Activated naive CD4-positive, alpha-beta T cell treated with anti-CD3 and anti-CD28 coated beads, Interleukin-2, amount 50 U/mL, for 16 hours (primary cell): ENCODE measurements at regions not wholly inside any gene's neighbourhood (a gene's known extent, or its start where the extent isn't known, plus 50 kb on each side); places are given as distances from the start of the nearest gene placed in this dataset.
"Not testable (repeated sequence)": the region's sequence is repeated elsewhere in the genome, so short reads cannot be mapped to it uniquely, and the experiment has no call there.

ENCODE experiments used
- DNase-seq: peaks from one replicate; pipeline ENCODE4 v3.0.0-alpha.2; 2020

DNA sequence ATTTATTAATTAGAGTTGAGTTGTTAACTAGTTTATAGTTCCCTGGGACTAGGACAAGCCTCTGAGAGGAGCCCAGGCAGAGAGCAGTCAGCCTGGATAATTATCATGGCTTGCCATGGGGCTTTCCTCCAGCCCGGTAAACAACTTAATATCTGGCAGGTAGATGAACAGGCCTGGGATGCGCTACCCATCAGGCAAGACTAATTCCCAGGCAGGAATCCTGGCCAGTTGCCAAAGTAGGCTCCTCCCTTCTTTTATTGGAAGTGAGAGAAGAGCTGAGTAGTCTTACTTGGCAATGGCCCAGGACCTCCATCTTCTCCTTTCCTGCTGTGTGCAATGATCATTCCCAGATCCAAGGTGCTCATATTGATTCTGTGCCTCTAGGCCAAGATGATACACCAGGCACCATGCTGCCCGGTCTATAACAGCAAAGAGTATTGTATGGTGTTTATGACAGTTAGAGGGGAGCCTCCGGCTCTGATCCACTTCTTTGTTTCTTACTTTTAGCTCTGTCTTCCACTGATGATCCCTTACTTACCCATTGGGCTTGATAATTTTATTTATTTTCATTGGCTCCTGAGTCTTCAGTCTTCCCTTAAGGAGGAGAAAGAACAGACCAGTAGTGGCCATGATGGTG, 408.7 kb downstream of the REEP3 start:
- no peak for DNase-seq

DNA sequence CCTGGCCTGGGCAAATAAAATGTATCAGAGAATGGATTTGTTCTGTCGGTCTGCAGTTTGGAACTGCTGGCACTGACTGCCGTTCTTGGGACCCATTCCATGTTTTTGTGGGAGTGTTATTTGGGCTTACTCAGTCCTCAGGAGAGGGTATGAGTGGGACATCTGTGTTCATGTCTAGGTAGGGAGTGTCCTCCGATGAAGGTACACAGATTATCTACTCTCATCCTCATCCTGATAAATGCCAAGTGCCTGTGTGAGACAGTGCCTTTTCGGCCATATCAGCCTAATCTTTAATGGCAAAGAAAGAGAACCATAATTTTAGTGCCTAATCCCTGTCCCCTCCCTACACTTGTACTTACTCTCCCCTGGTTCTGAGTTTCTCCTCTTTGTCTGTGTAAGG, 409.4 kb downstream of the REEP3 start:
- no peak for DNase-seq

DNA sequence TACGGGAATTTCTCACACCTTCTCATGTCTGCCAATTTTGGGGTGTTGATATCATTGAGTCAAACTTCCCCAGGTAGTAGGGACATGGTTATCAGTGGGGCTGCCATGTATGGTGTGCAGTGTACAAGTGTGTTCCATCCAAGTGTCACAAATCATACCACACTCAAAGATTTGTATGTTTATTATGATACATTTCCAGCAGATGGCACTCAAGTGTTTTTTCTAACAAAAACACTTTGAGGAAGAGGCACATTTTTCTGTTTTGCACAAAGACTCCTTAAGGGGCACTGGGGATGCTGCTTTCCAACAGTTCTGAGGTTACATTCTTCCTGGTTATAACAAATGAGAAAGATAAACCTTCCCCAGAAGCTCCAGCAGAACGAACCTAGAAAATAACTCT, 414.5 kb downstream of the REEP3 start:
- DNase-seq, result no peak

DNA sequence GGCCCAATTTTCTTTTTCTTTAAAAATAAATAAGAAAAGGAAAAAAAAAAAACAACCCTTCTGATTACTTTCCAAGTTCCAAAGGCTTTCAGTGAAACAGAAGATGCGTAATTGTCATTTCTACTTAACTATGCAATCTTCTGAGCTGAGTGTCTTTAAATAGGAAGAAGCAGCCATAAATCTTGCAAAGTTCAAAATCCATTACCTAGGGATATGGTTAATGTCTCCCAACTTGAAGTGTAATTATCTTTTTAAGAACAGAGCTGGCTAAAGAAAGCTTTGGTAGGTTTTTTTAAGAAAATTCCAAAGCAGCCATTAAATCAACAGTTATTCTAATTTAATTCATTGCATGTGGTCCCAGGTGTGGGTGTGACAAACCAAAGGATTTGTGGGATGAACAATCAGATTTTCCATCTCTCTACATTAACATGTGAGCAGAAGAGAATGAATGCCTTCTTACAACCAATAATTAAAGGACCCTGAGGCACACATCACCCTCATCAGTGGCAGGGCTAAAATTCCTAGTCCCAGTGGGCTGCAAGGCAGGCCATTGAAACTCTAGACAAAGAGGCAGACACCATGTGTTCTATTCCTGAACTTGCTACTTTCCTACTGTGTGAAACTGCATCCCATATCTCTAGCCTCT, 419.2 kb downstream of the REEP3 start:
- DNase-seq, result no peak

DNA sequence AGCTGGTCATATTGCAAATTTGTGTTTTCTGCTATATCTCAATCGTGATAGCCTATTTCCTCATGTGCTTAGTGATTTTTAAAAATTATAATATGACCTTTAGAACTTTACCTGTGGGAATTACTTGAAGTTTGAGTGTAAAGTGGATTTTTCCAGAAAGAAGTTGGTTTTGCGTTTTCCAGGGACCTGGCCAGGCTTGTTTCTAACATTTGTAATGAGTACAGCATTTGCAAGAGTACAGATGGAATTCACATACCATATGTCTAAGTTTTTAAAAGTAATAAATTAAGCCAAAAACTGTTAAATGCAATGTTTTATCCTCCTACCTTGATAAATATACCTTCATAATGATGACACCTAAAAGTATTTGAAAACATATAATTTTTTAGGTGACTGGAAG, 443.2 kb downstream of the REEP3 start:
- DNase-seq, result no peak

DNA sequence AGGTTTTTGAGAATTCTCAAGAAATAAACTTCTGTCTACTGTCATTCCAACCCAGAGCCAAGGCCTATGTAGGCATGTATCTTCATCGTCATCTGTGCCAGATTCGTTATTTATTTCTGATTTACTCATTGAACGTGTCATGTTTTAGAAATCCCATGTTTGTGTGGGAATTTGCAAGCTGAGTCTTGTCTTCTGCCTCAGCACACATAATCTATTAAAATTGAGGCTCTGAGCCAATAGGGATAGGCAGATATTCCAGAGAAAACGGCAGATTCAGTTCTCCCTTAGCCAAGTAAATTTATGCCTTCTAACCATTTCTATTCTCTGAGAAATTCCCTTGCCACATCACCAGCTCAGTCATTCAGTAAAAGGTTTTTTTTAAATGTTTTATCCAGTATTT, 444.6 kb downstream of the REEP3 start:
- no peak for DNase-seq

DNA sequence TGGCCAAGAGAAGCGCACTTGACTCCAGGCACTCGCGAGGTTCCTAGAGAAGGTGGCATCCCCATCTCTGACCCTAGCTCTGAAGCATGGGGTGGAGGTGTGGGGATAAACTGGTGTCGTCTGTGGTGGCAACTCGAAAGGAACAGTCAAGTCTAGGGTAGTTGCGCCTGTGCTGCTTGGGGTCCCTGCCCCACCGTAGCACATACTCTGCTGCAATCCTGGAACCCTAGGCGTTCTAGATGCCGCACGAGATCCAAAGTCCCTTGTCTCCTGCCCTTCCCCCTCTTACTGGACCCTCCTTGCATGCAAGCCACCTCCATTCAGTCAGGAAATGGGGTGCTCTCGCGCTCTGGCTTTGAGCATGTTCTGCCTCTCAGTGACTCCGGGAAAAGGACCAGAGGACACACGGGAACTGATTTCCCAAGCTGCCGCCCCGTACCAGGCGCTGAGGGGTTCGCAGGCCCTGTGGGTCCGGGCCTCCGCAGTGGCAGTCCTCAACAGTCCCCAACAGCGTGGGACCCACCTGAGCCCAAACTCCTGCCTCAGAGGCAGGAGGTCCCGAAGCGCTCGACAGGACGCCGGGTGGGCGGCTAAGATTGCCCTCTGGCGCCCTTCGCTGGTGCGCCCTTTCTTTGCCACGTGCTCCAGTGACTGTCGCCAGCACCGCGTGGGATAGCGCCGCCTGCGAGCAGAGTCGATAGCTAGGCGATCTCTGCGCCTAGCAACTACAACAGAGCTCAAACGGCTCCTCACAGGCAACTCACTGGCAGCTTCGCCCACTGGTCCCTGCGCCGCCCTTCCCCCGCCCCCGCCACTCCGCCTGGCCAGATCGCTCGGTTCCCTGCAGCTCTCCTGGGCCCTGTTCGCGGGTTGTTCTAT, 452.0 kb downstream of the REEP3 start:
- no peak for DNase-seq

DNA sequence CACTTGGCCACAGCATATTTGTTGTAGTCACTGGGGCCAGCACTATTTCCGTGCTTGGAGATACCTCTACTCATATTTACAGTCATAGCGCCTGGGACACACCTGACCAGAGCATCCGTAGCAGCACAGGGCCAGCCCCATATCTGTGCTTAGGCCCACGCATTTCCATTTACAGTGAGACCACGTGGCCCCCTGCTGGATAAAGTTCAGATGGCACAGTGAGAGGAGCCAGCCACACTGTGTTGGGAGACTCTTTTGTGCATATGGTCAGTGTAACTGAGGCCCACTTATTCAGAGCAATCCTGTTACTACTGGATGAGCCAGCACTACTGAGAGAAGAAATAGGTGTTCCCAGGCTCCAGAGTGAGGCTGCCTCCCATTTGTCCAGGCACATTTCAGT, 455.3 kb downstream of the REEP3 start:
- no peak for DNase-seq

DNA sequence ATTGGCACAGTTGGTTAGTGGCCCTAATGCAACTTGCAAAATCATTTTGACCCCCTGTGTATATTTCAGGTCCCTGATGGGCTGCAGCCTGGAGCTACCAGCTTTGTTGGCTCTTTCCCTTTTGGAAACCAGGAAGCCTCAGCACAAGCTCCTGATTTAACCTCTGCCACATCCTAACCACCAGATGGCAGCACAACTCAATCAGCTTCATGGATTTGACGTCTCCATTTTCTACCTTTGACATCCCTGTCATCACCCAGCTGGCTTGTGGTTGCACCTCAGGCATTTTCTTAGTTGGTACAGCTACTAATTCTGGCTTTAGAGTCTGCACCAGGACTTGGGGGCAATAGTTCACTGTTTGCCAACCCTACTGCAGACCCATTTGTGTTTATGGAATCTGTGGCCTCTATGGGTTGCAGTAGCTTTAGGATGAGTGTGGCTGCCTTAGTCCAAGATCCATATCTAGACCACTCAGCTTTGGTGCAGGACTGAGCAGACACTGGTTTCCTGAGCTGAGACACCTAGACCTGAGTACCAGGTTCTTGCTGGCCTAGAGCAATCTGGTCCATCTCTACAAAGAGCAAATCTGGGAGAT, 456.2 kb downstream of the REEP3 start:
- DNase-seq, result no peak

DNA sequence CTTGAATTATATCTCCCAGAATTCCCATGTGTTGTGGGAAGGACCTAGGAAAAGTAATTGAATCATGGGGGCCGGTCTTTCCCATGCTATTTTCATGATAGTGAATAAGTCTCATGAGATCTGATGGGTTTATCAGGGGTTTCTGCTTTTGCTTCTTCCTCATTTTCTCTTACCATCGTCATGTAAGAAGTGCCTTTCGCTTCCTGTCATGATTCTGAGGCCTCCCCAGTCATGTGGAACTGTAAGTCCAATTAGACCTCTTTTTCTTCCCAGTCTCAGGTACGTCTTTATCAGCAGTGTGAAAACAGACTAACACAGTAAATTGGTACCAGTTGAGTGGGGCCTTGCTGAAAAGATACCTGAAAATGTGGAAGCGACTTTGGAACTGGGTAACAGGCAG, 459.7 kb downstream of the REEP3 start:
- DNase-seq, result not testable (repeated sequence)

DNA sequence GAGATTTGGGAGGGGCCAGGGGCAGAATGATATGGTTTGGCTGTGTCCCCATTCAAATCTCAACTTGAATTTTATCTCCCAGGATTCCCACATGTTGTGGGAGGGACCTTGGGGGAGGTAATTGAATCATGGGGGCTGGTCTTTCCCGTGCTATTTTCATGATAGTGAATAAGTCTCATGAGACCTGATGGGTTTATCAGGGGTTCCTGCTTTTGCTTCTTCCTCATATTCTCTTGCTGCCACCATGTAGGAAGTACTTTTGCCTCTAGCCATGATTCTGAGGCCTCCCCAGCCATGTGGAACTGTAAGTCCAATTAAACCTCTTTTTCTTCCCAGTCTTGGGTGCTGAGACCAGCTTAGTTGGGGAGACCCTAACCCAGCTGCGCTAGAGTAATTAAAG, 462.9 kb downstream of the REEP3 start:
- not testable (repeated sequence) for DNase-seq

DNA sequence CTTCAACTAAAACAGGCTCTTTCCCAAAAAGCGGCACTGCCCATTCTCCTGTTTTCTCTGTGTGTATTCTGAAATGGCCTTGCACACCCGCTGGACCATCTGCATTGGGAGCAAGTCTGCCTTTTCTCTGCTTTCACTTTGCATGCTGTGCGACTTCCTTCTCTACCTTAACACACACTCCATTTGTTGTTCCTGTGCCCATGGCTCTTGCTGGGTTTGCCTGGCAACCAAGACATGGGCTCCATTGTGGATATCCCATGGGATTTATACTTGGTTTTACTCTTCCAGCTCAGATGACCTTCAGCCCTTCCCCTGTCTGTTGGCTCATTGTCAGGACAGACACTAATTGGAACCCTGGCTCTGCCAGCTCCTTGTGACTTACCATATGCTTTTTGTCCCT, 465.3 kb downstream of the REEP3 start:
- no peak for DNase-seq

DNA sequence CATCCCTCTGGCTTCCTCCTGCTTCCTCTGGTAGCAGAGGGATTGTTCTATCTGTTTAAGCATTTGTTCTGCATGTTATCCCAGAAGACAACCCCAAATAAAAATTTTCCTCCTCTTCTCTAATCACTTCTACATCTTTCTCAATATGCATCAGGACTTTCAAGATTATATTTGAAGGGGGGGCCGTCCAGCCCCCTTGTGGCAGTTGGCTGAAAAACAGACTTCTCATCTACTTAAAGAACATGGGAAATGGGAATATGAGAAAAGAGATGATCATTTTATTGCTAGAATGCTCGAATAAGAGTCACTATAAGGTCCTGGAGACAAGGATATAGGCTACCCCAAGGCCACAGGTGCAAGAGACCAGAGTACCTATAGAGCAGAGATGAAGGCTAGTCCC, 466.0 kb downstream of the REEP3 start:
- DNase-seq, result no peak

DNA sequence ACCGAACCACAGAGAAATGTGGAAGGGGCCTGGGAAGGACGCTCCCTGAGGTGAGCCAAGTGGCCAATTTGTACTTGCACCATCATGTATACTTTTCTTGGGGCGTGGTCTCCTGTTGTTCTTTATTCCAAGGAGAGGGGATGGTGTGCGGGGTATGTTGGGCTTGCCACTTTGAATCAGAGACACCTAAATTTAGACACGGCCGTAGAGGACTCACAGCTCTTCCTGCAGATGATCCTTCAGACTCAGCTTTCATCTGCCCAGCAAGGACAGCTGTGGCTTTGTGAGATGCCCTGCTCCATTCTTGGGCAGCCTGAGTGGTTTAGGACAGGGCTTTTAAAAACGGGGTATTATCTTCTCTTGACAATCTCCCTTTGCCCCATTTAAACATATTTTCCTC, 473.2 kb downstream of the REEP3 start:
- no peak for DNase-seq

DNA sequence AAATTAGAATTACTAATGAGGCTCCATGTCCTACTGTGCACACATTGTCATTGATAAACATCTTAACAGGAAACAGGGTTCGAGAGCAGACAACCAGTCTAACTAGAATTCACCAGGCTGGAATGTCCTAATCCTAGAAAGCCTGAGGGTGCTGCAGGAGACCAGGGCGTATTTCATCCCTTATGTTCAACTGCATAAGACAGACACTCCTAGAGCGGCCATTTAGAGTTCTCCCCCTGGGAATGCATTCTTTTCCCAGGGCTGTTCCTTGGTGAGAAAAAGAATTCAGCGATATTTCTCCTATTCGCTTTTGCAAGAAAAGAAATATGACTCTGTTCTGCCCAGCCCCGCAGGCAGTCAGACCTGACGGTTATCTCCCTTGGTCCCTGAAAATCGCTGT, 486.0 kb downstream of the REEP3 start:
- no peak for DNase-seq

DNA sequence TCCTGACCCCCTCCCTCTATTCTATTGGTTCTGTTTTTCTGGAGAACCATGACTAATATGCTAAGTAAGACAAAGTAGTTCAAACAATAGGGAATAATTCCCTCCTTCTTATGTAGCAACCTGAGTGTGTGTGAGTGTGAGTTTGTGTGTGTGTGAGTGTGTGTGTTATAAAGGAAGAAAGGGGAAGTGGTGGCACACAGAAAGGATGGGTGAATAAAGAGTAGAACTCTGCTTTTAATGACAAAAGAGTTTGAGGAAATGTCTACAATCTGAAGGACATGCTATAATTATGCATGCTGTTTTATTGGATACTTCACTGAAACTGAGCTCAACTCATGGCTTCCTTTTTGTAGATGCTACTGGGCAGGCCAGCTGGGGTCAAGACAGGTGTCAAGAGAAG, 489.5 kb downstream of the REEP3 start:
- no peak for DNase-seq

DNA sequence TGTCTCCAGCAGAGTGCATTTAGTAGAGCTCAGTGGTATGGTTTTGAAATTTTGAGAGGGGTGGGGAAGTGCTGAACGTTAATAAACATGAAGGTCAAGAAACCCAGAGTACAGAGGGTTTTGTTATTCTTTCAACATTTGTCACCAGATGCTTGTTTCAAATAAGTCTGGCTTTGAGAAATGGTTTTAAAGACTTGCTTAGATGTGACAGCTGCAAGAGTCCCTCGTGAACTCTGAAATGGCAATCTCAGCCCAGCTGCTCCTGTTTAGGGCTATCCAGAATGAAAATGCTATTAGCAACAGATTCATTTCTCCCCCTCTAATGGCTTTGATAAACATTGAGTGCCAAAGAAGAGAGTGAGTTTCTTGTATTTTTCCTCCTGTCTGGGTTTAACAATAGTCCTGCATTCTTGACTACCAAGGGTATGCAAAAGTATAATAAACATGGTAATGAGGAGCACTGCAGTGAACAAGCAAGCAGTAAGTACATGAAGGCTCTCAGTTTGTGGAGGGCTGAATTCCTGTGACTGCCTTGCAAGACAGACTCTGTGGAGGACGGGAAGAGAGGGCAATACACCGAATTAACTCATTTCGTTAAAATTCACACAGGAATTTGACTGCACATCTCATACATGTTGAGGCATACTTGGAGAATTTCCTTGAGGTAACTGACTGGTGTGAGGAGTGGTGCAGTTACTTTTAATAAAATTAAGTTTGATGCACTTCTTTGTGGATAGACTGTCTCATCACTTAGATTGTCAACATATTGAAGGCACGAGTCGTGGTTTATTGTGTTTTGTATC, 490.9 kb downstream of the REEP3 start:
- no peak for DNase-seq

DNA sequence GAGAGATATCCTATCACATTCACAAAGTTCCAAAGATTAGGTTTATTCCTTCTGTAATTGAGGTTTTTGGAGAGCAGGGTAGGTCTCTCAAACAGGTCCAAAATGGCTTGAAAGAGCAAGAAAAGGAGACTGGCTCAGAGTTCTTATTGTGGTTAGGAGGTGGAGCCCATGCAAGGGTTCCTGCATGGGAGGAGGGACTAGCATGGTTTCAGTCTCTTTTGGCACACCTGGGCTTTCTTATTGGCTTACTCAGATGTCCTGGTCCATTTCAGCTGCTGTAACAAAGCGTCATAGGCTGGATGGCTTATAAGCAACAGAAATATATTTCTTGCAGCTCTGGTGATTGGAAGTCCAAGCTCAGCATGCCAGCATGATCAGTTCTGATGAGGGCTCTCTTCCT, 493.1 kb downstream of the REEP3 start:
- no peak for DNase-seq

DNA sequence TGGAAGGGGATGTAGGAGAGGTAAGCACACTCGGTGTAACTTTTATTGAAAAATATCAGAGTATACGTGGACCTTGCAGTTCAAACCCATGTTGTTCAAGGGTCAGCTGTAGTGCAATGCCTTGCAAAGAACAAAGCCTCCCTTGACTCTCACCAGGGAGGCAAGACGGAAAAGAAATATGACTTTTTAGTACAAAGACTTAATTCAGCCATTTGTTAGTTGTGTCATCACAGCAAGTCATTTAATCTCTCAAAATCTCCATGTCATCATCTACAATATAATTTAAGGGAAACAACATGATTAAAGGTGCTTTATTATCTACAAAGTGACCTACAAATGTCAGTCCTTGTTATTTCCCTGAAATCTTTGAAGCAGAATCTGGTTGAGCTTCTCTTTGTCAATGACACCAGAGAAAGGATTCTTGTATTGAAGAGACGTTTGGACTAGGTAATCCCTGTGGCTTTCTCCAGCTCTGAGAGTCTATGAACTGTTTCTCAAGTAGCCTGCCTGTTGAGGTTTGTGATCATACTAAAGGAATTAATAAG, 502.8 kb downstream of the REEP3 start:
- DNase-seq, result no peak

DNA sequence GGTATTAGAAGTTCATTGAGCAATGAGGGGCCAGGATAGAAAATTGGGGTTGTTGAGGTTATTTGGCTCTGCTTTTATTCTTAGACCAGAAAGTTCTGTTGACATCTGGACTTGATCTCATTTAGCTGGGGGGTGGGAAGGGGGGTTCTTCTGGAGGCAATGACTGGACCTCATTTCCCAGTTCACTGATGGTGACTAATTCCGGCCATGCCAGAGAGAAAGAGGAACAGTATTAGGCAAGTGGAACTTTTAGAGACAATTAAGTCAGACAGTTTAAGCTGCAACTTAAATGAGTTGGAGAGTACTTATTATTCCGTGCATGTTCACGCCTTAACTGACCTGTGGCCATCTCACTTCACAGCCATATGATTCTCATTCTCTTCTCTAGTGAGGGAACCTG, 512.5 kb downstream of the REEP3 start:
- DNase-seq, result no peak

DNA sequence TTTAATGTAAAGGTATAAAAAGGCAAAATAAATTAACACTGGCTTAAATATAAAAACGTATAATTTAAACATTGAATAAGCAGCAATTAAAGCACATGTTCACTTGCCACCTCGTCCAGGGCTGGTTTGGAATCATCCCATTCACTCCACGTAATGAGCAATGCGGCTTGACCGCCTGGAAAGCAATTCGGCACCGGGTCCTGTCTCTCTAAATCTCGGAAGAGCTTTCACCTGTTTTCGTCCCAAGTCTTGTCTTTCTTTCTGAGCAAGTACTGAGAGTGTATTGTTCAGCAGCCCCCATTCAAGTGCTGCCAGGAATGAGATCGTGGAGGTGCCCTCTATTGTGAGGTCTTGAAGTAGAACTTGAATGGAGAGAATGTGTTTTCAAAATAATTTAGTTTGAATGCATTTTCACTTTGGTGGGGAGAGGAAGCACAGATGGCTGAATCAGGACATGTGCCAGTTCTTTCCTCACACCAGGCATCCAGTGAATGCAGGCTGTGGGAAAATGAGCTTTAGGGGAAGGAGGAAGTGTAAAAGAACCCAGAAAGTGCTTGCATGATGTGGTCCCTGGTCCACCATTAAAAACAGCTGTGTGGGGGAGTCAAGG, 515.2 kb downstream of the REEP3 start:
- no peak for DNase-seq

DNA sequence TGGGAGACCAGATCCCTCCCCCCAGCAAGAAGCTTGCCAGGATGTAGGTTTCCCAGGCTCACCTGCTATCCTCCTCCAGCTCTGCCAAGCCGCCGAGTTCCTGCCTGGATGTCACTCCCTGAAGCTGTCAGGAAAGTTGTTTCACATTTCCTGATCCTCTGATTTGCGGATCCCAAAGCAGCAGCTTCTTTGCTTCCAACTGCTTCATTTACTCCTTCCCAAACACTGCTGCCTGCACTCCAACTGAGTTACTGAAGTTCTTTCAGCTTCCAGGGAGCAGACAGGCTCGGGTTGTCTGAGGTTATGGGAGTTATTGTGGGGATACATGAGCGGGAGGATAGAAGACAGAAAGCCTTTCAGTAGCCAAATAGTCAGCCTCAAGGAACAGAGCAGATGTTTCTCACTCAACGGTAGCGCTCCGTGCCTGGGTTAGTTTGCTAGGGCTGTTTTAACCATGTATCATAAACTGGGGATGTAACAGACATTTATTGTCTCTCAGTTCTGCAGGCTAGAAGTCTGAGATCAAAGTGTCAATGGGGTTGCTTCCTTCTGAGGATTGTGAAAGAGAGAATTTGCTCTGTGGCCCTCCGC, 516.0 kb downstream of the REEP3 start:
- DNase-seq, result no peak
